Choroid plexus epithelial cell (primary cell): ENCODE measurements at regions not wholly inside any gene's neighbourhood (a gene's known extent, or its start where the extent isn't known, plus 50 kb on each side); places are given as distances from the start of the nearest gene placed in this dataset.

ENCODE experiments used
- DNase-seq: peaks from one replicate; pipeline ENCODE4 v3.0.0-alpha.2; 2010; ENCODE audit warnings: low read depth
- H3K4me3 ChIP-seq: 2 replicates; pipeline ENCODE4 v1.5.1; 2011; ENCODE audit warnings: low read depth, mild to moderate bottlenecking, control low read depth, low read length, moderate library complexity
- TF ChIP-seq, protein P1 (sequence below): conservative IDR thresholded peaks from 2 replicates; pipeline ENCODE4 v1.5.1; 2011; ENCODE audit warnings: low read depth, mild to moderate bottlenecking, control low read depth, inconsistent platforms, low read length, moderate library complexity

DNA sequence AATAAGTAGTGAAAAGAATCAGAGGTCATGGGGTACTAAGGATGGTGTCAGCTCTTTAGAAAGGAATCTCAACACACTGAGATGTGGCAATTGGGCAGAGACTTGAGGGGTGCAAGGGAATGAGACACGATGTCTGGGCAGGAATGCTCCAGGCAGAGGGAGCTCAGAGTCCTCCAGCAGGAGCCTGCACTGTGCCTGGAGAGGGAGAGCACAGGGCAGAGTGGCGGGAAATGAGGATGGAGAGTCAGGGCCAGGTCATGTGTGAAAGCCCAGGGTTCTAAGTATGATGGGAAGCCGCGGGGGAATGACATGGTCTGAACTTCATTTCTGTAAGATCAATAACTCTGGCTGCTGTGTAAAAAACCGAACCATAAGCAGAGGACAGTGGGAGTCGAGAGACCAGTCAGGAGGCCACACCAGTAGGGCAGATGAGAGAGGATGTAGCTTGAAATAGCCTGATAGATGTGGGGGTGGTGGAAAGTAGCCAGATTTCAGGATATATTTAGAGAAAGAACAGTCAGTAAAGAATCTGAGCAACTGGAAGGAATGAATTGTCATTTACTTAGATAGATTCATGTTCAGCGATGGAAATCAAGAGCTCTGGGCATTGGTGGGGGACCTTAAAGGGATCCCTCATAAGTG lies 133.4 kb upstream of the DTNBP1 start:
- DNase-seq: peak; percentile 18
- TF ChIP-seq, protein P1, sequence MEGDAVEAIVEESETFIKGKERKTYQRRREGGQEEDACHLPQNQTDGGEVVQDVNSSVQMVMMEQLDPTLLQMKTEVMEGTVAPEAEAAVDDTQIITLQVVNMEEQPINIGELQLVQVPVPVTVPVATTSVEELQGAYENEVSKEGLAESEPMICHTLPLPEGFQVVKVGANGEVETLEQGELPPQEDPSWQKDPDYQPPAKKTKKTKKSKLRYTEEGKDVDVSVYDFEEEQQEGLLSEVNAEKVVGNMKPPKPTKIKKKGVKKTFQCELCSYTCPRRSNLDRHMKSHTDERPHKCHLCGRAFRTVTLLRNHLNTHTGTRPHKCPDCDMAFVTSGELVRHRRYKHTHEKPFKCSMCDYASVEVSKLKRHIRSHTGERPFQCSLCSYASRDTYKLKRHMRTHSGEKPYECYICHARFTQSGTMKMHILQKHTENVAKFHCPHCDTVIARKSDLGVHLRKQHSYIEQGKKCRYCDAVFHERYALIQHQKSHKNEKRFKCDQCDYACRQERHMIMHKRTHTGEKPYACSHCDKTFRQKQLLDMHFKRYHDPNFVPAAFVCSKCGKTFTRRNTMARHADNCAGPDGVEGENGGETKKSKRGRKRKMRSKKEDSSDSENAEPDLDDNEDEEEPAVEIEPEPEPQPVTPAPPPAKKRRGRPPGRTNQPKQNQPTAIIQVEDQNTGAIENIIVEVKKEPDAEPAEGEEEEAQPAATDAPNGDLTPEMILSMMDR: no peak
- no peak overlapping the region for H3K4me3 ChIP-seq

DNA sequence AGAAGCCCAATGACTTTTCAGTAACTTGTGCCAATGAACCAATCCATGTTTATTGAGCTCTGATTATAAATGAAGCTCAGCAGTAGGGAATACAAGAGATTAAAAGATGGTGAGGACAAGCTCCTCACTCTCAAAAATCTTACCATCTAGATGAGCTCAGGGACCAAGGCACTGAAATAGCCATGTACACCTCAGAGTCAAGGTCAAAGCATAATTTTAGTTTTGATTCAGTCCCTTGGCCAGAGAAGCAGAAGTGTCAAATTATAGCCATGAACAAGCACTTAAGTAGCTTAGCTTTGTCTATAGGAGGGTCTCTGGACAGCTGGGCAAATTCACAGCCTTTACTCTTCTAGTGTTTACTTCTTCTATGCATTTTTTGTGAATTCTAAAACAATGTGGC lies 131.0 kb upstream of the DTNBP1 start:
- no peak overlapping the region for H3K4me3 ChIP-seq
- TF ChIP-seq, protein P1: no peak
- DNase-seq: no peak

DNA sequence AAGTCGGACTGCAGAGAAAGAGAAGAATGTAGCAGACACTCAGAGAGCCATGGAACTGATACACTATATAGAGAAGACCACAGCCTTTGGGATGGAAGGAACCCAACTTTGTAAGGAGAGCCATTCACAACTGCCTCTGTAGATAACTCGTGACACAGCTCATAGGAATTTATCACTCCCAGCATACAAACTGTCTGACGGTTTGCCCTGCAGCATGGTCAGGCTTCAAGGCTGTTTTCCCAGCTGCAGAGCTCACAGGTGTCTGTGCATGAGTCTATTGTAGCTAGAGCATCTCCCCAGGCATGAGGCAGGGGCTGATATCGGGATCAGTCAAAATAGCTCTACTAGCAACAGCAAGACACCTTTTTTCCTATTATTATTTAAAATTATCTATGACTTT lies 130.5 kb upstream of the DTNBP1 start:
- H3K4me3 ChIP-seq: no peak overlapping the region
- TF ChIP-seq, protein P1: no peak
- peak; percentile 74 for DNase-seq

GRCh38 chr6:15792842-15793241 lies 130.0 kb upstream of the DTNBP1 start:
- no peak for DNase-seq
- TF ChIP-seq, protein P1: no peak
- H3K4me3 ChIP-seq: no peak overlapping the region

DNA sequence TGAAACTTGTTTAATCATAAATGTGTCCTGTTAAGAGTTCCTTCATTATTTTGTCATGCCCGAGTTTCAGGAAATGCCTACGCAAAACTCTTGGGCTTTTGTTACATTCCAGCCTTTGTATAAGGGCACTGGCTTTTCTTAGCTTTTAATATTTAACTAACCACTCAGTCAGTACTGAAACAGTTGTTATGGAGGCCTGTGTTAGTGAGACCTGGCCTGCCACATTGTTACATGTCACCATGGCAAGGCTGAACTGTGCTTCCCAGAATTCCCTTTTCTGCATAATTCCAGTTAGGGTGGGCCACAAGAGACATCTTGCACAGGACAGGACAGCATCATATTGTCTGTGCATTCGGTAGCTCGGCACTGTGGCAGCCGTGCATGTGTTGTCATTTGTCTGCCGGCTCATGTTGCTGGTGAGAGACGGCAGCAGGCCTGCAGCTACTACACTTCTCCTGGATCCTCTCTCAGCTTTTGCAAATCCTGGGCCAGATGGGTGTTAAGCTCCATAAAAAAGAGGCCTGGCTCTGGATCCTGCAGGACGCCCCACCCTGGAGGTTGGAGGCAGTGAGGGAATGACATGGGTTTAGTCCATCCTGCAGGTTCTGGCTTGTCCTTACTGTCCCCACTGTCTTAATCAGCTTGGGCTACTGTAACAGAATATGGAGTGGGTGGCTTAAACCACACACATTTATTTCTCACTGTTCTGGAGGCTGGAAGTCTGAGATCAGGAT lies 128.8 kb upstream of the DTNBP1 start:
- TF ChIP-seq, protein P1: no peak
- DNase-seq: no peak
- no peak overlapping the region for H3K4me3 ChIP-seq

- TF ChIP-seq, protein P1: no peak
- H3K4me3 ChIP-seq: no peak overlapping the region
- no peak for DNase-seq
These were observed 127.3 kb upstream of the DTNBP1 start for GRCh38 chr6:15790116-15790515.

GRCh38 chr6:15786846-15787245 lies 124.0 kb upstream of the DTNBP1 start:
- no peak for DNase-seq
- TF ChIP-seq, protein P1: no peak
- no peak overlapping the region for H3K4me3 ChIP-seq
